ENCODE measurements at regions not wholly inside any gene's neighbourhood (a gene's known extent, or its start where the extent isn't known, plus 50 kb on each side); places are given as distances from the start of the nearest gene placed in this dataset.

DNA sequence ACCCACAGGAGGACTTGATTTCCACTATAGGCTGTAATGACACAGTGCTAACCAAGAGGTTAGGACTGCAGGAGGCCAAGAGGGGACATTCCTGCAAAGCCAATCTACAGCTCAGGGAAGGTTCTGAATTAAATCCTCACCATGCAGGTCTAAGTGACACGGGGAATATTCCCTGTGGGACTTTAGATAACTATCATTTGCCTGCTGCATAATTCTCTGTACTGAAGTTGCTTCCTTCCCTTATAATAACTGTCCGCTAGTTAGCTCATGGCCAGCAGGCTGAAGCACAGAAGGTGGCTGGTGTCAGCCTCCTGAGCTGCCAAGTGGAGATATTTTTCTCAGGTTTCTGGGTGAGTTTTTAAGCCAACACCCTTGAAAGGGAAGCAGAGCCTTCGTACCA is 74.6 kb upstream of the SOX9 start:
- Histone ChIP-seq H3K4me3 (ENCODE audit: low read depth in 1 of 3, low read length in 3 of 3) (no peak overlapping the region), H3K27me3 (ENCODE audit: control insufficient read depth in 3 of 3, insufficient read depth in 3 of 3, low read length in 3 of 3) (peaks cover 0 to 3% (median 0%) of the 10 kb centered on the region in 3 donors), H3K9me3 (ENCODE audit: control insufficient read depth in 2 of 2, insufficient read depth in 1 of 2, low read depth in 1 of 2, low read length in 1 of 2) (no peaks in the 10 kb centered on the region), H3K27ac (ENCODE audit: low read depth in 1 of 3, low read length in 2 of 3) (no peak overlapping the region), H3K4me1 (ENCODE audit: control insufficient read depth in 3 of 3, insufficient read depth in 2 of 3, low read depth in 1 of 3, low read length in 2 of 3) (no peaks in the 10 kb centered on the region), H3K36me3 (ENCODE audit: control insufficient read depth in 3 of 3, insufficient read depth in 2 of 3, low read depth in 1 of 3, low read length in 3 of 3) (no peaks in the 10 kb centered on the region)
- no peak for DNase-seq
- 71 to 86% (median 82%) methylated on average over 3 of the region's 3 CpGs for WGBS, 3 donors
- no peak for FAIRE-seq

DNA sequence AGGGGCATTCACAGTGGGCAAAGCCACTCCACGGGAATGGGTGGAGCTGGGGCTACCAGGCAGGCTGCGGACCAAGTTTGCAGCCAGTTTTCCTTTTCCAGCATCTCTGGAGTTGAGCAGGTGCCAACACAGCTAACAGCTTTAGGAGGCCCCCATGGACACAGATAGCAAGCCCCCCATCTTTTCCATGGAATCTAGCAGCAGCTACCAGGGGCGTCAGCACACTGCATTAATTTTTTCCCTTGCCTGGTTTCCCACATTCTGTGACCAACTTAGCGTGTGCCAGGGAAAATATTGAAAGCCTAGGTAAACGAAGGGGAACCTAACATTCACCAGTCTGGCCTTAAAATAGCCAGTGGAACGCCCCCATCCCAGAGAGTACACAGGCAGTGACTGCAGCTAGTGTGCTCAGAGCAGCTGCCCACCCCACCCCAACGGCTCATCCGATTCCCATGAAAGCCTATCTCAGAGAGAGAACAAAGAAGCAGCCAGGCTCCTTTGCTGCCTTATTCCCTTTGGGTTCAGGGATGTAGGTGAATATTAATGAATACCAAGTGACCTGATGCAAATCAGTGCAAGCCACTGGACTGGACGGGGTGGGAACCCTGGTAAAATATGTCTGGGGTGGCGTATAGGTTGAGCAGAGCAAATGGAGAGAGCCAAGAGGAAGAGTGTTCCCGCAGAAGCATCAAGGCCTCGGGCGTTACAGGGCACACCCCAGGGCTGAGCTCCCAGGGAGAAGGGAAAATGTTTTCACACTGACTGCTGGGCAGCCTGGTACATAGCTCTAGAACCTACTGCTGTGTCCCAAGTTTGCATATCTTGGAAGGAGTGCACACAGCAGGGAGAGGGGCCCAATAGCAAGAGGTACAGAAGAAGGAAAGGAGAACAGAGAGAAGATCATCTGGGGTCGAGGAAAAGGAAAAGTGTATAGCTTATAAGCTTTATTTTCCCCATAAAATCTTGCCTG is 73.9 kb upstream of the SOX9 start:
- Histone ChIP-seq H3K9me3 (ENCODE audit: control insufficient read depth in 2 of 2, insufficient read depth in 1 of 2, low read depth in 1 of 2, low read length in 1 of 2) (no peaks in the 10 kb centered on the region), H3K4me1 (ENCODE audit: control insufficient read depth in 3 of 3, insufficient read depth in 2 of 3, low read depth in 1 of 3, low read length in 2 of 3) (no peaks in the 10 kb centered on the region), H3K27ac (ENCODE audit: low read depth in 1 of 3, low read length in 2 of 3) (no peak overlapping the region), H3K27me3 (ENCODE audit: control insufficient read depth in 3 of 3, insufficient read depth in 3 of 3, low read length in 3 of 3) (peaks cover 0 to 3% (median 0%) of the 10 kb centered on the region in 3 donors), H3K36me3 (ENCODE audit: control insufficient read depth in 3 of 3, insufficient read depth in 2 of 3, low read depth in 1 of 3, low read length in 3 of 3) (no peaks in the 10 kb centered on the region), H3K4me3 (ENCODE audit: low read depth in 1 of 3, low read length in 3 of 3) (no peak overlapping the region)
- whole genome bisulfite sequencing, 3 donors: 75 to 80% (median 77%) methylated on average over 14 of the region's 14 CpGs
- DNase-seq: no peak
- no peak for FAIRE-seq

- H3K4me3 ChIP-seq (ENCODE audit: low read depth in 1 of 3, low read length in 3 of 3): no peak overlapping the region
- H3K36me3 ChIP-seq (ENCODE audit: control insufficient read depth in 3 of 3, insufficient read depth in 2 of 3, low read depth in 1 of 3, low read length in 3 of 3): no peaks in the 10 kb centered on the region
- WGBS, 3 donors: 85 to 95% (median 91%) methylated on average over 2 of the region's 2 CpGs
- H3K27ac ChIP-seq (ENCODE audit: low read depth in 1 of 3, low read length in 2 of 3): no peak overlapping the region
- no peak for DNase-seq
- H3K9me3 ChIP-seq (ENCODE audit: control insufficient read depth in 2 of 2, insufficient read depth in 1 of 2, low read depth in 1 of 2, low read length in 1 of 2): no peaks in the 10 kb centered on the region
- no peaks in the 10 kb centered on the region for H3K4me1 ChIP-seq (ENCODE audit: control insufficient read depth in 3 of 3, insufficient read depth in 2 of 3, low read depth in 1 of 3, low read length in 2 of 3)
- H3K27me3 ChIP-seq (ENCODE audit: control insufficient read depth in 3 of 3, insufficient read depth in 3 of 3, low read length in 3 of 3): peaks cover 0 to 8% (median 6%) of the 10 kb centered on the region in 3 donors
- FAIRE-seq: no peak
These were observed 70.9 kb upstream of the SOX9 start for GRCh38 chr17:72049914-72050313.

DNA sequence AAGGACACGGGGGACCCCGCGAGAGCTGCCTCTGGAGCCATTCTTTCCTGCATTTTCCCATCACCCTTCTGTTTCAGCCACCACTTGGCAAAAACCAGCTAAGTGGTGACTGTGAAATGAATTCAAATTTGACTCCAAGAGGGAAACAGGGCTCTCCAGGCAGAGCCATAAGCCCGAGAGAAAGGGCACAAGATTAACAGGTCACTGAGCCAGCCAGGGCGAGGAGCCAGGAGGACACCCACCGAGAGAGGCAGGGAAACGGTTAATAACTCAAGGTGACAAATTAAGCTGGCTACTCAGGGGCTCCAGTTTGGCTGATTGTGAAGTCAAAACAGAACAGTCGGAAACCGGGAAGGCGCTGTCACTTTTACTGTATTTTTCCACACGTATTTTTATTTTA is 67.8 kb upstream of the SOX9 start:
- peaks cover 0 to 6% (median 5%) of the 10 kb centered on the region in 3 donors for H3K27me3 ChIP-seq (ENCODE audit: control insufficient read depth in 3 of 3, insufficient read depth in 3 of 3, low read length in 3 of 3)
- H3K4me1 ChIP-seq (ENCODE audit: control insufficient read depth in 3 of 3, insufficient read depth in 2 of 3, low read depth in 1 of 3, low read length in 2 of 3): no peaks in the 10 kb centered on the region
- 35 to 59% (median 57%) methylated on average over 11 of the region's 11 CpGs for WGBS, 3 donors
- no peak overlapping the region for H3K27ac ChIP-seq (ENCODE audit: low read depth in 1 of 3, low read length in 2 of 3)
- H3K4me3 ChIP-seq (ENCODE audit: low read depth in 1 of 3, low read length in 3 of 3): no peak overlapping the region
- no peaks in the 10 kb centered on the region for H3K36me3 ChIP-seq (ENCODE audit: control insufficient read depth in 3 of 3, insufficient read depth in 2 of 3, low read depth in 1 of 3, low read length in 3 of 3)
- FAIRE-seq: no peak
- H3K9me3 ChIP-seq (ENCODE audit: control insufficient read depth in 2 of 2, insufficient read depth in 1 of 2, low read depth in 1 of 2, low read length in 1 of 2): no peaks in the 10 kb centered on the region
- no peak for DNase-seq

- FAIRE-seq: no peak
- H3K4me3 ChIP-seq (ENCODE audit: low read depth in 1 of 3, low read length in 3 of 3): no peak overlapping the region
- 22 to 50% (median 38%) methylated on average over 12 of the region's 12 CpGs for WGBS, 3 donors
These were observed 67.4 kb upstream of the SOX9 start for GRCh38 chr17:72053449-72053848.

DNA sequence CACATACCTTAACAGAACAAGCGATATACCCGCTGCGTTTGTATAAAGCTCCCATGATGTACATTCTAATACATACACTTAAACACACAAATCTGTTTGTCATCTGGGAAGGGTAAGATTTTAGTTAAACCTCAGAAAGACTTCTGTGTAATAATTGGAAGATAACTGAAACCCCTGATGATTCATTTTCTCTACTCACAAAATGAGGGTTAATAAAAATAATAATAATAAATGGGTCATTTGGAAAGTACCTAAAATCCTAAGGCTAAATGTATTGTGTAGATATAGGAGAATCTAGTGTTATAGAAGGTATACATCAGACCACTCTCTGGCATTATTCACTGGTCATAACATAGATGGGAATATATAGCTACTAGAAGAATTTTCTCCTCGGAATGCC is 64.7 kb upstream of the SOX9 start:
- no peaks in the 10 kb centered on the region for H3K9me3 ChIP-seq (ENCODE audit: control insufficient read depth in 2 of 2, insufficient read depth in 1 of 2, low read depth in 1 of 2, low read length in 1 of 2)
- no peaks in the 10 kb centered on the region for H3K36me3 ChIP-seq (ENCODE audit: control insufficient read depth in 3 of 3, insufficient read depth in 2 of 3, low read depth in 1 of 3, low read length in 3 of 3)
- DNase-seq (no peak), FAIRE-seq (no peak)
- peaks cover 0 to 6% (median 5%) of the 10 kb centered on the region in 3 donors for H3K27me3 ChIP-seq (ENCODE audit: control insufficient read depth in 3 of 3, insufficient read depth in 3 of 3, low read length in 3 of 3)
- H3K4me3 ChIP-seq (ENCODE audit: low read depth in 1 of 3, low read length in 3 of 3): no peak overlapping the region
- 86 to 96% (median 92%) methylated on average over 4 of the region's 4 CpGs for WGBS, 3 donors
- no peaks in the 10 kb centered on the region for H3K4me1 ChIP-seq (ENCODE audit: control insufficient read depth in 3 of 3, insufficient read depth in 2 of 3, low read depth in 1 of 3, low read length in 2 of 3)
- no peak overlapping the region for H3K27ac ChIP-seq (ENCODE audit: low read depth in 1 of 3, low read length in 2 of 3)

More at GRCh38 chr17:72053449-72053848, 67.4 kb upstream of the SOX9 start:
- H3K27me3 ChIP-seq (ENCODE audit: control insufficient read depth in 3 of 3, insufficient read depth in 3 of 3, low read length in 3 of 3): peaks cover 0 to 6% (median 5%) of the 10 kb centered on the region in 3 donors
- no peaks in the 10 kb centered on the region for H3K9me3 ChIP-seq (ENCODE audit: control insufficient read depth in 2 of 2, insufficient read depth in 1 of 2, low read depth in 1 of 2, low read length in 1 of 2)
- no peak overlapping the region for H3K27ac ChIP-seq (ENCODE audit: low read depth in 1 of 3, low read length in 2 of 3)
- H3K36me3 ChIP-seq (ENCODE audit: control insufficient read depth in 3 of 3, insufficient read depth in 2 of 3, low read depth in 1 of 3, low read length in 3 of 3): no peaks in the 10 kb centered on the region
- DNase-seq: no peak
- no peaks in the 10 kb centered on the region for H3K4me1 ChIP-seq (ENCODE audit: control insufficient read depth in 3 of 3, insufficient read depth in 2 of 3, low read depth in 1 of 3, low read length in 2 of 3)

- Histone ChIP-seq H3K27me3 (ENCODE audit: control insufficient read depth in 3 of 3, insufficient read depth in 3 of 3, low read length in 3 of 3) (peaks cover 0 to 6% (median 5%) of the 10 kb centered on the region in 3 donors), H3K4me1 (ENCODE audit: control insufficient read depth in 3 of 3, insufficient read depth in 2 of 3, low read depth in 1 of 3, low read length in 2 of 3) (no peaks in the 10 kb centered on the region), H3K36me3 (ENCODE audit: control insufficient read depth in 3 of 3, insufficient read depth in 2 of 3, low read depth in 1 of 3, low read length in 3 of 3) (no peaks in the 10 kb centered on the region), H3K27ac (ENCODE audit: low read depth in 1 of 3, low read length in 2 of 3) (no peak overlapping the region), H3K4me3 (ENCODE audit: low read depth in 1 of 3, low read length in 3 of 3) (no peak overlapping the region), H3K9me3 (ENCODE audit: control insufficient read depth in 2 of 2, insufficient read depth in 1 of 2, low read depth in 1 of 2, low read length in 1 of 2) (no peaks in the 10 kb centered on the region)
- FAIRE-seq (no peak), DNase-seq (no peak)
- WGBS, 3 donors: 71 to 87% (median 73%) methylated on average over 3 of the region's 3 CpGs
These were observed 64.0 kb upstream of the SOX9 start for GRCh38 chr17:72056727-72057290.

- H3K27ac ChIP-seq (ENCODE audit: low read depth in 1 of 3, low read length in 2 of 3): no peak overlapping the region
- FAIRE-seq (no peak), DNase-seq (no peak)
- no peak overlapping the region for H3K4me3 ChIP-seq (ENCODE audit: low read depth in 1 of 3, low read length in 3 of 3)
- 76 to 88% (median 86%) methylated on average over 1 of the region's 1 CpG for WGBS, 3 donors
- H3K27me3 ChIP-seq (ENCODE audit: control insufficient read depth in 3 of 3, insufficient read depth in 3 of 3, low read length in 3 of 3): no peaks in the 10 kb centered on the region
- H3K9me3 ChIP-seq (ENCODE audit: control insufficient read depth in 2 of 2, insufficient read depth in 1 of 2, low read depth in 1 of 2, low read length in 1 of 2): no peaks in the 10 kb centered on the region
- H3K36me3 ChIP-seq (ENCODE audit: control insufficient read depth in 3 of 3, insufficient read depth in 2 of 3, low read depth in 1 of 3, low read length in 3 of 3): no peaks in the 10 kb centered on the region
- no peaks in the 10 kb centered on the region for H3K4me1 ChIP-seq (ENCODE audit: control insufficient read depth in 3 of 3, insufficient read depth in 2 of 3, low read depth in 1 of 3, low read length in 2 of 3)
These were observed 60.7 kb upstream of the SOX9 start for GRCh38 chr17:72060084-72060483.
